PC-9 (cell line): ENCODE measurements at regions not wholly inside any gene's neighbourhood (a gene's known extent, or its start where the extent isn't known, plus 50 kb on each side); places are given as distances from the start of the nearest gene placed in this dataset.

Experiments
- EZH2 ChIP-seq: fragments of 200-600 bp; sonication (generic); IDR thresholded peaks from 2 replicates; pipeline ENCODE4 v1.8.0; 2017; ENCODE audit warnings: antibody characterized with exemption, low read depth
- TF ChIP-seq, protein P1 (sequence below): fragments of 200-600 bp; sonication (generic); conservative IDR thresholded peaks from 2 replicates; pipeline ENCODE4 v1.6.1; 2017; ENCODE audit warnings: mixed run types, antibody characterized with exemption, mild to moderate bottlenecking, moderate library complexity

DNA sequence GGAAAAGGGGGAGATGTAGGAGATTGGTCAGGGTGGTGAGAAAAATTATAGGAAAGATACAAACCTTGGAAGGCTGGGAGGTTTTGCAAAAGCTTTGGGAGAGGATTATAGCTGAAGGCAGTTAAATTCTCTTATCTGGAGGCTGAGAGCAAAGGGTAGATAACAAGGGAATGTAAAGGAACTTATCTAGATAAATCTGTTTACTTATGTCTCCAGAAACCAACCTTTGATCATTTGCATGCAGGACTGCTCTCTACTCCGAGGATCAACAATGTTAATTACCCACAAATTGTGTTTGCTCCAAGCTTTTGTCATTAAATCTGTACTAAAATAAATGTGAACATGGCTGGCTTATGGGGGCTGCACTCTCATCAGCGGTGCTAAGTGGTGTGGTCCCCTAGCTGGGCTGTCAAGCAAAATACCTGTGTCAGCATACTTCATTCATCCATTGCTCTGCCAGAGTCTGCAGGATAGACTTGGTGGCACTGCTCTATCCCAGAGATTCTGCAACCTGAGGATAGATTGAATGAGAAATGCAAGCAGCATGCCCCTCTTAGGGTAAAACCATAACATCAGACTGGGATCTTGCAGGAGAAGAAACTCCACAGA is 1599.2 kb upstream of the TENM4 start:
- TF ChIP-seq, protein P1, sequence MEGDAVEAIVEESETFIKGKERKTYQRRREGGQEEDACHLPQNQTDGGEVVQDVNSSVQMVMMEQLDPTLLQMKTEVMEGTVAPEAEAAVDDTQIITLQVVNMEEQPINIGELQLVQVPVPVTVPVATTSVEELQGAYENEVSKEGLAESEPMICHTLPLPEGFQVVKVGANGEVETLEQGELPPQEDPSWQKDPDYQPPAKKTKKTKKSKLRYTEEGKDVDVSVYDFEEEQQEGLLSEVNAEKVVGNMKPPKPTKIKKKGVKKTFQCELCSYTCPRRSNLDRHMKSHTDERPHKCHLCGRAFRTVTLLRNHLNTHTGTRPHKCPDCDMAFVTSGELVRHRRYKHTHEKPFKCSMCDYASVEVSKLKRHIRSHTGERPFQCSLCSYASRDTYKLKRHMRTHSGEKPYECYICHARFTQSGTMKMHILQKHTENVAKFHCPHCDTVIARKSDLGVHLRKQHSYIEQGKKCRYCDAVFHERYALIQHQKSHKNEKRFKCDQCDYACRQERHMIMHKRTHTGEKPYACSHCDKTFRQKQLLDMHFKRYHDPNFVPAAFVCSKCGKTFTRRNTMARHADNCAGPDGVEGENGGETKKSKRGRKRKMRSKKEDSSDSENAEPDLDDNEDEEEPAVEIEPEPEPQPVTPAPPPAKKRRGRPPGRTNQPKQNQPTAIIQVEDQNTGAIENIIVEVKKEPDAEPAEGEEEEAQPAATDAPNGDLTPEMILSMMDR, result no peak
- TF ChIP-seq EZH2, result no peak
